Forelimb muscle (tissue), 1 donor: ENCODE measurements at regions not wholly inside any gene's neighbourhood (a gene's known extent, or its start where the extent isn't known, plus 50 kb on each side); places are given as distances from the start of the nearest gene placed in this dataset.
A peak's percentile ranks its signal among the peaks of the same experiment; 100 is the strongest.

Source experiments
- DNase-seq: peaks from one replicate; pipeline ENCODE4 v3.0.0-alpha.2; 2013; ENCODE audit warnings: low read depth

DNA sequence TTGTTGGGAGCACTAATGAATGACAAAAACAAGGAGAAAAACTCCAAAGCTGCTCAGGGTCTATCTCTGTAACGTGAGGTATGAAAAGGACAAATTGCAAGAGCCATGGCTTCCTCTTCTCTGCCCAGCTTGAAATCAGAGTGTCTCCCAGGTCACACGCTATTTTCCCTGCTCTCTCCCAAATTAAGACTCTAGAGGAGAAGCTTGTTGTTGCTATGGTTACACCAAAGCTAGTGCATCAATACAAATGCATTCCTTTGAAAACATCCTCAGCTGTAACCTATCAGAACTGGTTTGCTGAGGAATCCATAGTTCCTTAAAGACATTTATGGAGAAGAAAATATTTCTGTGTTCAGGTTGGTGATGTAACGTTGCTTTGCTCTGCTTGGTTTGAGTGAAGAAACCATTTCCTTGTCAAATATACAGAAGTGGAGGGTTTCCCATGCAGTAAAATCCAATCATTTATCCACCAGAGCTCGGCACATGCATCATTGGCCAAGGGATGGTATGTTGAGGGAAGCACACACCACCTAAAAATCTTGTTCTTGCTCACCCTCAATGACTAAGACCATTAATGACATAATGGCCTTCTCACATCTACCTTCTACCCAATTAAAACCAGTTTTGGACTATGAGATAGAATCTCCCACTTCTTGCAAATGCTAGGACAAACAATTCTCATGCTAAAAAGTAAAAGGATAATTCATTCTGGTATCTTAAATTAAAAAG is 2135.6 kb upstream of the CELF4 start:
- DNase-seq: no peak

DNA sequence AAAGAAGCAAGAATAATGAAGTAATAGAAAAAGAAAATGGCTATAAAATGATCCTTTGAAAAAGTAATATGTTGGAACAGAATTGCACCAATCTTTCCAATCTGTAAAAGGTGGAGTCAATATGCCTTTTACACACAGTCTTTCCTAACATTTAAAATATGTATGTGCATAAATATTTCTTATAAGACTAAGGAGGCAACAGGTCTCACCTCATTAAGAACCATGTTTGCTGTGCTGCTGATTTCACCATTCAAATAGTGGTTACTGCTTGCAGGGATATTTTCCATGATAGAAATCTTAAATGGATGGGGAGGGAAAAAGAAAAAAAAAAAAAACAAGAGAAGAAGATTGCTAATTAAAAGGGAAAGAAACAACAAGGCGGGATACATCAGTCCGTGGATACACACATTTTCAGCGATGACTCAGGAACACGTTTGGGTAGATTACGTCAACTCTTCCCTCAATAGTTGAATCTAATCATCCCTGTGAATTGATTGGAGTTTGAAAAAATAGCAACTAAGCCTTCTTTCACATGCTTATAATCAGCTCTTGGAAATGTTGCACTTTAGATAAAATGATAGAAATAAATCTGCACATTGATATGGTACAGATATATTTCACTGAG is 2133.9 kb upstream of the CELF4 start:
- no peak for DNase-seq

DNA sequence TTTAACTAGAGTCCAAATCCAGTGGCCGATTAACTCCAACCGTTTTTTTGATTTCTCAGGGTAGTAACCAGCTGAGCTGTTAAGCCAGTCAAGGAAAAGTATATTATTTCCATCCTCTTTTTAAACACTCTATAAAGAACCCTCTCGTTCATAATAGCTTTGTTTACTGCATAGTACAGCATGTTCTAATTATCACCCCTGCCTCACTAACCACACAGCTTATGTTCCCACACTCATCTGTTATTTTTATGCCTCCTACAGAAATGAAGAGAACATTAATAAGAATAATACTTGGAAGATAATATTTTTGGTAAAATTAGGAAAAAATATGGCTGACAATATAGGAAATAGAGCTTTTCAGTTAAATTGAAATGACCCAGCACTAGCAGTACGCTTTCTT is 2132.8 kb upstream of the CELF4 start:
- no peak for DNase-seq

DNA sequence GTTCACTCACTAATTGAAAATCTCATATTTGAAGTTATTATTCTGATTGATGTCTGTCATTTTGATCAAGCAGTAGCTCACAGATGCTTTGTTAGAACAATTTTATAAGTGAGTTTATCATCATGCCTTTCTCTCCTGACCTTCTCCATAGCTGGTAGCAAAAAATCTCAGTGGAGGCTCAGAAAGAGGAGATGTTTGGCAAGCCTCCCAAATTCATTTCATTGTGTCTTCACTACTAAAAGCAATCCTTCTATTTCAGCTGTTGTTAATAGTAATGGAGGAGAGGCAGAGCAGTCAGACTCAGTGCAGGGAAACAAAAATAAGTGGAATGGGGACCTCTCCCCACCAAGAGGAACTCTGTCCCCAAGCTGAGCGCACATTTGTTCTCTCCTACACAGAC is 2127.8 kb upstream of the CELF4 start:
- DNase-seq: no peak

DNA sequence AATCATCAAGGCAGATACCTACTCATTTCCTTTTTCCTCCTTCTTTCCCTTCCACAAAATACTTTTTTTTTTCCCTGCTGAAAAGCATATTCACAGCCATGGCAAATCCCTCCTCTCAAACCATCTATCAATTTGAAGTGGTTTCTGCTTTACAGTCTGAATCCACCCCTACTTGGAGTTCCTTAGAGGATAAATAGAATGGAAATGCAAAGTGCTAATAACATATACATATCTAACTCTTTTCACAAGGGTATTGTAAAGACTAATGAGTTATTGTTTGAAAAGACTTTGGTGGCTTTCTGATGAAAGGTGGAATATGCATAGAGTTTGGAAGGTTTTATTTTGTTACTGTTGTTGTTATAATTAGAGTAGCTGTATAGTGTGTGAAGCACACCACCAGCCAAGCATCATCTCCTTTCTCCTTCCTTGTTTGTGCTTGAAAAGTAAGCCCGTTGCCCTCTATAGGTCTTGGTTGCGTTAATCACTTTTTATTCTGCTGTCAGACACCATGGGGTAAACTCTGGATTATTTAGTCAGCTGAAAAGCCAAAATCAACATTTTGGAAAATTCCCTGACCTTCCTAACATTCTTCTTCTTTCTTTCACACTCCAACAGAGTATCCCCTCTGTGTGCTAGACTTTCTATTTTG is 2126.9 kb upstream of the CELF4 start:
- no peak for DNase-seq

DNA sequence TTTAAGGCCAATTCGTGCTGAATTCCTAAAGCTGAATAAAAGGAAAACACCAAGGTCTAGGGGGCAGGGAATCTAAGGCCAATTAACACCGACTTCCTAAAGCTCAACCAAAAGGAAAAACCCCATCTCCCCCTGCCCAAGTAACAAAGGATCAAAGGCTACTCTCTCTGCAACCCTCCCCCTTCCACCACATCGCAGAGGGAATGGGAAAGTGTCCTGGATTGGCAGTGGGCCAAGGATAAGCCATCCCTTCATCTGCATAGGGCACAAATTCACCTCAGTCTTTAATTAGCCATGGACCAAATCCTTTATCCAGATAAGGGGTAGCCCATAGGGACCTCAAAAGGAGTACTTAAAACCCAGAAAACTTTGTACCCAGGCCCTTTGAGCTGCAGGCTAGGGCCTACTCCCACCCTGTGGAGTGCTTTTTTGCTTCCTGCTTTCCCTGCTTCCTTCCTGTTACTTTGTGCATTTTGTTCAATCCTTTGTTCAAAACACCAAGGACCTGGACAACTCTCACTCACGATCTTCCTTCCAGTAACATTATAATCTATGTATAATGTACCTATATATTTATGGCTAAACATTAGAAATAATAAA is 2119.8 kb upstream of the CELF4 start:
- no peak for DNase-seq

DNA sequence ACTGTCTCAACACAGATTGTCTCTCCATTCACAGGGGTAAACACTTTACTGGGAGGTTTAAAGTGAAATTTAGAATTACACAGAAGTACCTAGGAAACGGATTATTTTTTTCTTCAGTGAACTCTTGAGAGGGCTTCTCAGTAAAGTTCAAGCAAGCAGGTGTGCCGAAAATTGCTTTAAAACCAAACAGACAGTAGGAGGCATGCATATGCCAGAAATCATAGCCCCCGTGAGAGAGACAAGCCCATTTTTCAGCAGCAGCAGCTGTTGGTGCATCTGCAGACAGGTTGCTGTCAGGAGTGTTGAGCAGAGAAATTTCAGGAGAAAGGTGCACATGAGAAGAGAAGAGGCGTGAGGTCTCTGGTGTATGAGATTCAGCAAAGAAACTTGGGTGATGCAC is 2115.5 kb upstream of the CELF4 start:
- DNase-seq: no peak

DNA sequence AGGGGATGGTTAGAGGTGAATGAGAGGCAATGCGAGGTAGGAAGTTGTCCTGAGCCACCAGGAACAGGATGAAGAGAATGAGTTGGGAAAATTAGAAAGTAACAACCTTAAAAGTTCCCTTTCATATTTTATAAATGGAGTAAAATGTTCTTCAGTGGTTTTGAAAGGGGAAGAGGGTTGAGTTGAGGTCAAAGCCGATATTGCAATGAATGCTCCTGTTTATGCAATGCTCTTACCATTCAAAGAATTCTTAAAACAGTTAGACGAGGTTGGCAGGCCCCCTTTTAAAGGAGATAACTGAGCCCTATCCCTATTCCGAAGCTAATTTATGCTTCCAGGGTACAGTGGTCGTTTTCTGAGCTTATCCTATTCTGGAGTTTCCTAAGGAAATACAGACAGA is 2110.3 kb upstream of the CELF4 start:
- DNase-seq: no peak

DNA sequence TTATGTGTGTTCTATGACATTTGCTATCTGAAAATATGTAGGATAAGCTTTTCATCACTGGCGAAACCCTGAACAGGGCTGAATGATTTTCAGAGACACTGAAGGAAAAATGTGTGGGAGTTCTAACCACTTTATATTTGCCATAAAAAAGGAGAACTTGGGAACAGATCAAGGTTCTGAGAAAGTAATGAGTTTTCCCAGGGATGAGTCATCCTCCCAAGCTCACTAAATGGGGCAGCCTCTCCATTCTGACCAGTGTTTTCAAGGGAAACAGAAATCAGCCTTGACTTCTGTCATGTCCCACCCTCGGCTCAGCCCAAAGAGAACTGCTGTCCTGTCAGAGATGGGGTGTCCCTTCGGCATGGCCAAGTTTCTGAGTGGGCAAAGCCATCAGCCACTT is 2109.8 kb upstream of the CELF4 start:
- DNase-seq: no peak

DNA sequence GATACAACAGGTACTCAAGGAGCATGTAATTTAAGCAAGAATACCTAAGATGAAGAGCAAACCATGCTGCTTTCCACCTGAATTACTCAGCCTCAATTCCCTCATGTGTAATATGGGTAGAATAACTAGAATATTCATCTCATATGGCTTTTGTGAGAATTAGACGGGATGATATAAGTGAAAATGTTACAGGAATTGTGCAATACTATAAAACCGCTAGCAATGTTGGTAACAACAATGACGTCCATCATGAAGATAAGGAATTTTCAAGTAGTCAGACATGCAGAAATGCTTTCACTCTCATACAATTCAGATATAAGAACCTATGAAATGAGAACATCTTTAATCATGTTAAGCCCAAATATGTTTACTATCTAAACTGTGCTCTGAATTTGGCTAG is 2106.6 kb upstream of the CELF4 start:
- DNase-seq: no peak

DNA sequence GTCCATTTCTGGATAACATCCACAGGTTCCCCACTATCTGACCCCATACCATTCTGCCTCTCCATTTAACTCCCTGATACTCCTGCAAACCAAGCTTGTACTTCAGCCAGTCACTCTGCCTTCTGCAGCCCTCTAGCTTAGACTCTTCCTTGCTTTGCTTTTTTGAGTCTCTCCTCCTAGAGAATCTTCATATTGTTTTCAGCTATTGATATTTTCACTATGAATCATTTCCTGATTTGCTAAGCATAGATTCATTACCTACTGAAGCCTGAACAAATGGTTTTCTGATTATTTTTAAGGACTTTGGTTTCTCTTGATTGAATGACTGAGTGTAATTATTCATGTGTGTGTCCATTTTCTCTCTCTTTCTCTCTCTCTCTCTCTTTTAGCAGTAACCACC is 2102.3 kb upstream of the CELF4 start:
- no peak for DNase-seq

DNA sequence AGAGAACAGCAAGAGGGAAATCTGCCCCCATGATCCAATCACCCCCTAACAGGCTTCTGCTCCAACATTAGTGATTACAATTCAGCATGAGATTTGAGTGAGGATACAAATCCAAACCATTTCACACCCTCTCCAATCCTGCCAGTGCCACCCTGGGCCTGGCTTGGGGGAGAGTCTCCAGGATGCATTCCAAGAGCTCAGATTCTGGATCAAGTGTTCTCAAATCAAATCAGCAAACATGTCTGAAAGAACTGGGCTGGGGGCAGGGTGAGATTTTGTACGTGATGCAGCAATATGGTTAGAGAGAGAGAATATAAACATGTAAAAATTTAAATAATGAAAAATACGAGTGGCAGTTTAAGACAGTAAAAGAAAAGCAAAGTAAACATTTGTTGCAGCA is 2100.9 kb upstream of the CELF4 start:
- DNase-seq: no peak

DNA sequence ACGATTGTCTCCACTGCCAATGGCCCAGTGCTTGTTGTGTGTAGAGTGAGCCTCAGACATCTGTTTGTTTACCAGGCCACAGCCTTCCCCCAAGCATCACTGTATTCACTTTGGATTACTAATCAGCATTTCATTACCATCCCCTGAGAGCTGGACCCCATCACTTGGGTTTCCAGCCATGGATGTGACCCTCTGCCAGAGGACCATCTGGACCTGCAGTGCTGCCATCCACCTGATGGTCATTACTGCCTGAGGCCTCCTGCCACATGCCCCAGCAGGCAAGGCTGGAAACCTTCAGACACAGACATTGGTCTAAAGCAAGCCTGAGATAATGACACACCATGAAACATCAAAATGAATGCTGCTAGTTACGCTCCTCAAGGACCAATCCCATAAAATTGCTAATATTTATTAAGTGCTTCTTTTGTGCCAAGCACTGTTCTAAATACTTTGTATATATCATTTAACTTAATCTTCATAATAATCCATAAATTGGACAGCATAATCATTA is 2096.3 kb upstream of the CELF4 start:
- no peak for DNase-seq

DNA sequence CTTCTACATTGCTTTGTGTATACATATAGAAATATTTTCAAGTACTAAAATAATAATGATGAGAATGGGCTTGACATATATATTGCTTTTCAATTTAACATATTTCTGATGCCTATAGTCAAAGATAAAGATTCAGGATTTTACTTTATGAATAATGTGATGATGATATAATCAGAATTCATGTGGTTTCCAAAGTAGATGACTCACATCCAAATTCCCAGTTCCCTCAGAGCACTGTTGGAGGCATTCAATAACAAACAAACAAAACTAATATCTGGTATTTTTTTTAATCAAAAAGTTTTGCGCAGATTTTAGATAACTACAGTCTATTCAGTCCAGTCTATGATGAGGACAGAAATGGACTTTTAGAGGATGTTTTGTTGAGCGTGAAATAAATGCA is 2094.5 kb upstream of the CELF4 start:
- no peak for DNase-seq

DNA sequence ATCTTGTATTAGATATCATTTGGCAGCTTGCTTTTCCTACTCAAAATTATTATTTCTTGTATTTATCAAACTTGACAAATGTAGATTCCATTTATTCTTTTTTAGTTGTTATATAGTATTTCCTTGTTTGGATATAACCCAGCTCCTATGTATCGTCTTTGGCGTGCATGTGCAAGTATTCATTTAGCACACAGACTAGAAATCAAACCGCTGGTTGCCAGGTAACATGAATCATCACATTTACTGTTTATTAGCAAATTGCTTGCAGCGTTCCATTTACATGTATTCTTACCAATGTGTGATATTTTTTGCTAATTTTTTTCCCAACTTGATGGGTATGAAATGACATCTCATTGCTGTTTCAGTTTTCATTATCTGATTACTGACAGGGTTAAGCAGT is 2089.7 kb upstream of the CELF4 start:
- no peak for DNase-seq

DNA sequence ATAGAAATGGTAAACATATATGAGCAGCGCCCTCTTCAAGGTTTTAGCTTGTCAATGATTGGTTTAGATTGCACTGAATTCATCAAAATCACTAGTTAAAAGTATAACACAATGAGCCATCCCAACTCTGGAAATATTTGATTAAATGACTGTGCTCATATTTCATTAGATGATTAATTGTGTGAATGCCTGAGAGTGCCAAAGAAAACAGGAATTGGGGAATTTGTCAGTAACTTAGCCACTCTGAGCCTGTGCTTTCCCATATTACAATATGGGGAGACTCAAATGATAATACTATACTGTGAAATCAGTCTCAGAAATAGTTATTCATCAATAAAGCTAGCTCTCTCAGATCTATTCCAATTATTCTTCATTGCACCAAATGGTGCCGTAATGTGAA is 2087.6 kb upstream of the CELF4 start:
- DNase-seq: no peak

DNA sequence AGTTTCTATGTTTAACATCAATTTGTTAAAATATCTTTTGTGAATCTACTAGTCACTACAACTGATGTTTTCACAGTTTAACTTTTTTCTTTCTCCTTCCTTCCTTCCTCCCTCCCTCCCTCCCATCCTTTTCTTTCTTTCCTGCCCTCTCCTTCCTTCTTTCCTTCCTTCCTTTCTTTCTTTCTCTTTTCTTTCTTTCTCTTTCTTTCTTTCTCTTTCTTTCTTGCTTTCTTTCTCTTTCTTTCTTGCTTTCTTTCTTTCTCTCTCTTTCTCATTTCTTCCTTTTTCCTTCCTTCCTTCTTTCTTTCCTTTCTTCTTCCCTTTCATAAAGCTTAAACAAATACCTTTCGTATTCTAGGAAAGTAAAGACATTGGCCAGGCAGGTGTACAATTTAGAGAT is 2083.0 kb upstream of the CELF4 start:
- DNase-seq: no peak

DNA sequence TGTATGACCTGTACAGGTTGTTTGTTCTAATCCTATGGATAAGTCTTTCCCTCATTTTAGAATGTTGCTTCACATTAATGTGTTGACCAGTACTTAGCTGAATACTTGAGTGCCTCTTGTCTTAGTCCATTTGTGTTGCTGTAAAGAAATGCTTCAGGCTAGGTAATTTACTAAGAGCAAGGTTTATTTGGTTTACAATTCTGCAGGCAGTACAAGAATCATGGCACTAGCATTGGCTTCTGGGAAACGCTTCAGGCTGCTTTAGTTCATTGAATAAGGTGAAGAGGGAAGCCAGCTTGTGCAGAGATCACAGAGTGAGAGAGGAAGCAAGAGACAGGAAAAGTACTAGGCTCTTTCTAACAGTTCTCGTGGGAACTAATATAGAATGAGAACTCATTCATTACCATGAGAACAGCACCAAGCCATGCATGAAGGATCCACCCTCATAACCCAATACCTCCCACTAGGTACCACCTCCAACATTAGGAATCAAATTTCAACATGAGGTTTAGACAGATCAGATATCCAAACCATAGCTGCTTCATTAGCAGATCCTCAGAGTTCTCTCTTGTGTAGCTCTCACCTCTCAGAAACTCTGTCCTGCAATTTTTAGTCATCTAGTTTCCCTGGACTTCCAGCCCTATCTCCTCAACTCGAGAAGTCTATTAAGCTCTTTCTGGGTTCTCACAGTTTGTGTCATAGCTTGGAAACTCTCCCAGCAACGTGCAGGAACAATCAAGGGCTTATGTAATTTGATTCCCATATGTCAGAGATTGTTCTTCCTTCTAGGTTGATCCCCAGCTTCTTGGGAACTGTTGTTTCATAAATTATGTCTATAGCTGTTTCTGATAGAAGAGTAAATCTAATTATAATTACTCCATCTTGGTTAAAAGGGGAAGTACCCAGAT is 2082.3 kb upstream of the CELF4 start:
- DNase-seq: peak; percentile 56

DNA sequence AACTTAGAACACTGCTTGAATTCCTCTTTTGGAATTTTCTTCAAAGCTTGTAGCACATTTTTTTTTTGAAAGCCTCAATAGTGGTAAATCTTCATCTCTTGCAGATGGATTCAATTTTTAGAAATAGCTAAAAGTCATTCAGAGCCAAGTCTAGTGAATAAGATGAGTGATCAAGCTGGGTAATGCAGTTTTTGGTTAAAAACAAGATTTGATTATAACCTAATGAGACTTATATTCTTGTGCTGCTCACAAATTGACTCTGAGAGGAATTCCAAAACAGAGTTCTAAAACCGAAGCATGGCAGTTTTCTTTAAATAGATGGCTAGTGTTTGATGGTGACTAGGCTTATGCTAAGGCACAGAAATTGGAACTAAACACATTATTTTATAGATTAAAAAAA is 2072.6 kb upstream of the CELF4 start:
- no peak for DNase-seq

DNA sequence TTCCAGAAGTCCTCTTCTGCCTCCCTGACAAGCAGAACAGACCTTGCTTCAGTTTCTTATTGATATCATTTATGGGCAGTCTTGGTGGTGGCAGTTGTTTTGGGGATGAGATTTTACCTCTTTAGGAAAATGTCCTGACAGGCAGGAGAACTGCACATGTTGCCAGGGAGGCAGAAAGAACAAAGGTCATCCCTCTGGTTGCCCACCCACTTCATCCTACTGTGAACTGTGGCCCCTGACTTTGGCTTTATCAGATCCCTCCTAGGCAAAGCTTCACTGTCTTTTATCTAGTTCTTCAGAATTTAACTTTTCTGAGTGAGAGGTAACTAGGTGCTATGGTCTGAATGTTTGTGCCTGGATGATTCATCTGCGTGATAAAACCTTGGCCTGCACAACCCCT is 2071.3 kb upstream of the CELF4 start:
- DNase-seq: no peak

DNA sequence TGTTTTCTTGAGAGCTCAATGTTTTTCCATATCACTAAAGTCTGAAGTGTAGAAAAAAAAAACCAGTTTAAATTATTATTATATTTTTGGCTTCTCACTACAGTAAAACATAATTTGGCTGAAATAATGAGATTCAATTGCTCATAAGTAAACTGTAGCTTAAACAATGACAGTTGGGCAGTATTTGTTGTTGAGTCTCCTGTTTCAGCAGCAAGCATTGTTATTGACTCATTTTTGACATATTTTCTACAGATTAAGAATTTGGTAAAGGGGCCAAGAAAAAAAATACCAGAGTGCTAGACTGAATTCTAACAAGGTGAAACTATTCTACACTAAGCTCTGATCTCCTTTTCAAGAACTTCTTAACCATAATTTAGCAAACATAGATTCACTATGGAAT is 2070.4 kb upstream of the CELF4 start:
- no peak for DNase-seq

DNA sequence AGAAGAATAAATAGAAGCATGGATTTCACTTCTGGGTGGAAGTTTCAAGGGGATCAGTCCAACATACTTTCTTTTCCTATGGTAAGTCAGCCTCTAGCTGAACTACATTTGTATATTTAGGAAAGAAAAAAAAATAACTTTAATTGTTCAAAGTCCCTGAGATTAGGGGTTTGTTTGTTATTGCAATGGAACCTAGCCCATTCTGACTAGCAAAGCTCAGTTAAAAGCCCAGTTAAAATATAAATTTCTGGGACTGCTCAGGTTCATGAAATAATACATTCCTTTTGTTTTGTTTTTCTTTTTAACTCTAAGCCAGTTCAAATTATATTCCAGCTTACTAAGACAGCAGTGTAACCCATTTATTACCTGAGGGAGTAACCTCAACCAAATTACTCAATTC is 2069.6 kb upstream of the CELF4 start:
- no peak for DNase-seq
